IMR-90 (cell line): ENCODE measurements at regions not wholly inside any gene's neighbourhood (a gene's known extent, or its start where the extent isn't known, plus 50 kb on each side); places are given as distances from the start of the nearest gene placed in this dataset.
A peak's percentile ranks its signal among the peaks of the same experiment; 100 is the strongest.

Experiments
- ATAC-seq: fragments of 200-7000 bp; cut with Tn5 transposase; 2 replicates; pipeline ENCODE4 v1.9.1; 2020; ENCODE audit warnings: low read depth, mild to moderate bottlenecking, moderate library complexity
- BruUV-seq: library from RNA; stranded (reverse); fragments of 400-500 nt; replicated peaks from 2 replicates; lab custom pipeline; 2021; lab: Mats Ljungman, UMichigan
- CTCF ChIA-PET: fragments of 300-600 bp; formaldehyde crosslinking; extraction: SDS; loops from one replicate; lab custom pipeline; 2021; ENCODE audit warnings: antibody characterized with exemption; lab: Yijun Ruan, JAX
- POLR2A ChIA-PET: fragments of 300-600 bp; sonication (Branson Sonifier 250); formaldehyde crosslinking; loops from one replicate; lab custom pipeline; 2022; ENCODE audit warnings: antibody characterized with exemption; ENCODE audit not compliant: unreplicated experiment; lab: Charles Lee
- DNase-seq: peaks from one replicate; pipeline ENCODE4 v3.0.0; 2013
- H2AFZ ChIP-seq: replicated peaks from 2 replicates; pipeline ENCODE3; 2013; ENCODE audit warnings: low read length, mild to moderate bottlenecking; ENCODE audit not compliant: poor library complexity
- H2AK5ac ChIP-seq: 2 replicates; pipeline ENCODE4 v1.6.1; 2013; ENCODE audit warnings: low read depth, low read length, inconsistent platforms
- H2AK9ac ChIP-seq: replicated peaks from 2 replicates; pipeline ENCODE3; 2013; ENCODE audit warnings: mild to moderate bottlenecking, low read depth, low read length, moderate library complexity; ENCODE audit not compliant: poor library complexity
- H2BK120ac ChIP-seq: 2 replicates; pipeline ENCODE4 v1.6.1; 2013; ENCODE audit warnings: low read depth, low read length, inconsistent platforms
- H2BK15ac ChIP-seq: 3 replicates; pipeline ENCODE4 v1.6.1; 2013; ENCODE audit warnings: low read depth, low read length, inconsistent platforms
- H2BK20ac ChIP-seq: 2 replicates; pipeline ENCODE4 v1.6.1; 2013; ENCODE audit warnings: low read depth, mild to moderate bottlenecking, inconsistent platforms, low read length, moderate library complexity
- H2BK5ac ChIP-seq: 2 replicates; pipeline ENCODE4 v1.6.1; 2013; ENCODE audit warnings: mild to moderate bottlenecking, low read depth, low read length, inconsistent platforms; ENCODE audit not compliant: poor library complexity, severe bottlenecking
- H3K14ac ChIP-seq: replicated peaks from 2 replicates; pipeline ENCODE4 v1.6.1; 2013; ENCODE audit warnings: low read depth, low read length, inconsistent platforms
- H3K18ac ChIP-seq: 2 replicates; pipeline ENCODE4 v1.6.1; 2013; ENCODE audit warnings: low read depth, low read length, control low read depth
- H3K23ac ChIP-seq: 2 replicates; pipeline ENCODE4 v1.6.1; 2013; ENCODE audit warnings: low read depth, low read length, inconsistent platforms
- H3K27ac ChIP-seq: 2 replicates; pipeline ENCODE4 v1.5.1; 2013; ENCODE audit warnings: mild to moderate bottlenecking, control low read depth, low read length; ENCODE audit not compliant: insufficient read depth
- H3K27me3 ChIP-seq: 2 replicates; pipeline ENCODE4 v1.6.1; 2013; ENCODE audit warnings: low read length; ENCODE audit not compliant: control insufficient read depth, insufficient read depth
- H3K36me3 ChIP-seq: 2 replicates; pipeline ENCODE4 v1.6.1; 2013; ENCODE audit warnings: low read length, mixed read lengths; ENCODE audit not compliant: control insufficient read depth, insufficient read depth
- H3K4ac ChIP-seq: 2 replicates; pipeline ENCODE4 v1.6.1; 2013; ENCODE audit warnings: low read depth, low read length, inconsistent platforms
- H3K4me1 ChIP-seq: 2 replicates; pipeline ENCODE4 v1.6.1; 2013; ENCODE audit warnings: low read length, mixed read lengths; ENCODE audit not compliant: control insufficient read depth, insufficient read depth
- H3K4me2 ChIP-seq: 2 replicates; pipeline ENCODE4 v1.6.1; 2013; ENCODE audit warnings: low read depth, mild to moderate bottlenecking, control low read depth, low read length, moderate library complexity
- H3K4me3 ChIP-seq: 2 replicates; pipeline ENCODE4 v1.5.1; 2013; ENCODE audit warnings: low read depth, mild to moderate bottlenecking, control low read depth, low read length, moderate library complexity; ENCODE audit not compliant: insufficient read depth
- H3K56ac ChIP-seq: 2 replicates; pipeline ENCODE4 v1.6.1; 2013; ENCODE audit warnings: low read length, inconsistent platforms; ENCODE audit not compliant: insufficient read depth; ENCODE audit errors: extremely low read depth
- H3K79me1 ChIP-seq, 2 experiments: 2 replicates each; pipeline ENCODE4 v1.6.1; 2013; ENCODE audit warnings: low read length in 2 of 2, inconsistent platforms in 1 of 2, low read depth in 1 of 2
- H3K9ac ChIP-seq: 2 replicates; pipeline ENCODE4 v1.6.1; 2013; ENCODE audit warnings: low read depth, low read length, control low read depth
- H3K9me1 ChIP-seq: 2 replicates; pipeline ENCODE4 v1.6.1; 2013; ENCODE audit warnings: low read length, inconsistent platforms; ENCODE audit not compliant: insufficient read depth
- H3K9me3 ChIP-seq: 2 replicates; pipeline ENCODE4 v1.6.1; 2013; ENCODE audit warnings: low read length; ENCODE audit not compliant: control insufficient read depth, insufficient read depth
- H4K20me1 ChIP-seq: 2 replicates; pipeline ENCODE4 v1.6.1; 2013; ENCODE audit warnings: low read length, inconsistent platforms; ENCODE audit not compliant: insufficient read depth
- H4K5ac ChIP-seq: 2 replicates; pipeline ENCODE4 v1.6.1; 2013; ENCODE audit warnings: mild to moderate bottlenecking, low read depth, low read length, control low read depth
- H4K8ac ChIP-seq, 2 experiments: 2 replicates each; pipeline ENCODE4 v1.6.1; 2013; ENCODE audit warnings: low read depth in 2 of 2, low read length in 2 of 2, control low read depth in 1 of 2, inconsistent platforms in 1 of 2
- H4K91ac ChIP-seq: 2 replicates; pipeline ENCODE4 v1.6.1; 2013; ENCODE audit warnings: low read depth, low read length, inconsistent platforms; ENCODE audit not compliant: insufficient read depth
- MAFK ChIP-seq: IDR thresholded peaks from 2 replicates; pipeline ENCODE4 v1.6.1; 2012; ENCODE audit warnings: low read depth, low read length, improper control_type of control experiment
- MAZ ChIP-seq: IDR thresholded peaks from 2 replicates; pipeline ENCODE4 v1.6.1; 2012; ENCODE audit warnings: low read depth, mild to moderate bottlenecking, low read length, improper control_type of control experiment, moderate library complexity, borderline replicate concordance
- dilution Hi-C: fragments of 300-500 bp; cut with HindIII; formaldehyde crosslinking; loops from one replicate; pipeline ENCODE4 v1.14.3; 2018; ENCODE audit warnings: low sequenced_read_pairs; ENCODE audit not compliant: unreplicated experiment
- in situ Hi-C: fragments of 300-500 bp; cut with MboI; formaldehyde crosslinking; loops from 3 replicates; pipeline ENCODE4 v1.14.3; 2019; ENCODE audit warnings: low sequenced_read_pairs, inconsistent platforms, mixed read lengths
- intact Hi-C: fragments of 100-400 bp; cut with micrococcal nuclease; formaldehyde crosslinking; loops from 2 replicates; pipeline ENCODE4 v1.10.0; 2022

- H2BK120ac ChIP-seq, result no peak overlapping the region
- no peaks in the 10 kb centered on the region for H3K27me3 ChIP-seq
- no peak overlapping the region for H2AK5ac ChIP-seq
- H4K91ac ChIP-seq, result no peak overlapping the region
- H3K27ac ChIP-seq, result no peak overlapping the region
- H3K36me3 ChIP-seq, result no peaks in the 10 kb centered on the region
- no peaks in the 10 kb centered on the region for H3K79me1 ChIP-seq
- H2AFZ ChIP-seq, result no peak overlapping the region
- no peaks in the 10 kb centered on the region for H3K4me1 ChIP-seq
- H2BK20ac ChIP-seq, result no peak overlapping the region
- H3K9me1 ChIP-seq, result no peaks in the 10 kb centered on the region
- no peak overlapping the region for H3K14ac ChIP-seq
- H2BK5ac ChIP-seq, result no peak overlapping the region
- no peak overlapping the region for H2AK9ac ChIP-seq
- no peak overlapping the region for H3K4ac ChIP-seq
- TF ChIP-seq MAFK (peak; percentile 39; the same call in 1 of the 2 replicates), MAZ (no peak)
- no TSS peak for BruUV-seq
- H3K18ac ChIP-seq, result no peak overlapping the region
- in situ Hi-C loops (no loop called here), dilution Hi-C loops (no loop called here), intact Hi-C loops (no loop called here)
- ChIA-PET CTCF (no interaction called here), POLR2A (no interaction called here)
- no peak overlapping the region for H2BK15ac ChIP-seq
- no peak overlapping the region for H3K4me3 ChIP-seq
- no peak overlapping the region for H3K9ac ChIP-seq
- H3K4me2 ChIP-seq, result no peak overlapping the region
- H3K9me3 ChIP-seq, result peaks cover 9% of the 10 kb centered on the region
- no peak overlapping the region for H3K23ac ChIP-seq
- H4K20me1 ChIP-seq, result no peaks in the 10 kb centered on the region
- no peak overlapping the region for H4K8ac ChIP-seq
- no peak for ATAC-seq
- DNase-seq, result no peak
- no peak overlapping the region for H4K5ac ChIP-seq
- no peak overlapping the region for H3K56ac ChIP-seq
These were observed 641.5 kb upstream of the EPHA6 start for GRCh38 chr3:96172917-96173316.
